ENCODE measurements at regions not wholly inside any gene's neighbourhood (a gene's known extent, or its start where the extent isn't known, plus 50 kb on each side); places are given as distances from the start of the nearest gene placed in this dataset.

GRCh38 chrY:15751001-15751400, 1226.7 kb downstream of the NLGN4Y start:
- H3K4me3 Mint-ChIP-seq: no peak overlapping the region
- Histone ChIP-seq H3K27me3 (ENCODE audit: control insufficient read depth in 2 of 2, insufficient read depth in 2 of 2, low read length in 2 of 2) (no peaks in the 10 kb centered on the region), H3K9me3 (ENCODE audit: control insufficient read depth in 2 of 3, low read length in 3 of 3) (no peaks in the 10 kb centered on the region), H3K27ac (ENCODE audit: low read depth, low read length) (no peak overlapping the region), H3K4me3 (ENCODE audit: low read length) (no peak overlapping the region), H3K36me3 (ENCODE audit: control insufficient read depth in 2 of 3, insufficient read depth in 3 of 3, low read length in 3 of 3) (no peaks in the 10 kb centered on the region), H3K4me1 (ENCODE audit: control insufficient read depth in 2 of 2, insufficient read depth in 2 of 2, low read length in 2 of 2) (no peaks in the 10 kb centered on the region)
- intact Hi-C loops (cut with micrococcal nuclease): no loop called here
- POLR2A ChIA-PET: no interaction called here
- no peak for ATAC-seq
- no peak for DNase-seq
- no peaks in the 10 kb centered on the region for H3K4me1 Mint-ChIP-seq
- H3K9me3 Mint-ChIP-seq: peaks cover 0 to 9% (median 0%) of the 10 kb centered on the region in 11 donors
- H3K27ac Mint-ChIP-seq: no peak overlapping the region
- no peaks in the 10 kb centered on the region for H3K27me3 Mint-ChIP-seq
- H3K36me3 Mint-ChIP-seq: no peaks in the 10 kb centered on the region
- CTCF ChIA-PET: no interaction called here

GRCh38 chrY:15756266-15756665, 1231.9 kb downstream of the NLGN4Y start:
- intact Hi-C loops (cut with micrococcal nuclease): no loop called here
- no peaks in the 10 kb centered on the region for H3K4me1 Mint-ChIP-seq
- no peak for DNase-seq
- H3K27ac Mint-ChIP-seq: no peak overlapping the region
- no peak overlapping the region for H3K4me3 Mint-ChIP-seq
- no peaks in the 10 kb centered on the region for H3K9me3 ChIP-seq (ENCODE audit: control insufficient read depth in 2 of 3, low read length in 3 of 3)
- no peak overlapping the region for H3K27ac ChIP-seq (ENCODE audit: low read depth, low read length)
- no peak for ATAC-seq
- H3K36me3 Mint-ChIP-seq: no peaks in the 10 kb centered on the region
- H3K27me3 ChIP-seq (ENCODE audit: control insufficient read depth in 2 of 2, insufficient read depth in 2 of 2, low read length in 2 of 2): no peaks in the 10 kb centered on the region
- no peak overlapping the region for H3K4me3 ChIP-seq (ENCODE audit: low read length)
- POLR2A ChIA-PET: no interaction called here
- no peaks in the 10 kb centered on the region for H3K9me3 Mint-ChIP-seq
- no peaks in the 10 kb centered on the region for H3K4me1 ChIP-seq (ENCODE audit: control insufficient read depth in 2 of 2, insufficient read depth in 2 of 2, low read length in 2 of 2)
- H3K36me3 ChIP-seq (ENCODE audit: control insufficient read depth in 2 of 3, insufficient read depth in 3 of 3, low read length in 3 of 3): no peaks in the 10 kb centered on the region
- CTCF ChIA-PET: no interaction called here
- H3K27me3 Mint-ChIP-seq: no peaks in the 10 kb centered on the region

DNA sequence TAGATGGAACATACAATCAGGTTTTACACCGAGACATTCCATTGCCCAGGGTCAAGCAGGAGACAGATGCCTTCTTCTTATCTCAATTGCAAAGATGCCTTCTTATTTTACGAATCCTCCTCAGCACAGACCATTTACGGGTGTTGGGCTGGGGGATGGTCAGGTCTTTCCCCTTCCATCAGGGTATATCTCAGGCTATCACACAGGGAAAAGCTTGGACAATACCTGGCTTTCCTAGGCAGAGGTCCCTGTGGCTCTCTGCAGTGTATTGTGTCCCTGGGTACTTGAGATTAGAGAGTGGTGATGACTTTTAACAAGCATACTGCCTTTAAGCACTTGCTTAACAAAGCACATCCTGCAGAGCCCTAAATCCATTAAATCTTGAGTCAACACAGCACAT, 1249.2 kb downstream of the NLGN4Y start:
- no peaks in the 10 kb centered on the region for H3K9me3 ChIP-seq (ENCODE audit: control insufficient read depth in 2 of 3, low read length in 3 of 3)
- no peak overlapping the region for H3K4me3 ChIP-seq (ENCODE audit: low read length)
- Mint-ChIP-seq H3K27ac (no peak overlapping the region), H3K4me1 (no peaks in the 10 kb centered on the region), H3K36me3 (no peaks in the 10 kb centered on the region), H3K27me3 (no peaks in the 10 kb centered on the region), H3K9me3 (peaks cover 0 to 9% (median 0%) of the 10 kb centered on the region in 11 donors), H3K4me3 (no peak overlapping the region)
- H3K36me3 ChIP-seq (ENCODE audit: control insufficient read depth in 2 of 3, insufficient read depth in 3 of 3, low read length in 3 of 3): no peaks in the 10 kb centered on the region
- no peaks in the 10 kb centered on the region for H3K4me1 ChIP-seq (ENCODE audit: control insufficient read depth in 2 of 2, insufficient read depth in 2 of 2, low read length in 2 of 2)
- POLR2A ChIA-PET: no interaction called here
- intact Hi-C loops (cut with micrococcal nuclease): no loop called here
- no peaks in the 10 kb centered on the region for H3K27me3 ChIP-seq (ENCODE audit: control insufficient read depth in 2 of 2, insufficient read depth in 2 of 2, low read length in 2 of 2)
- no peak overlapping the region for H3K27ac ChIP-seq (ENCODE audit: low read depth, low read length)
- no peak for DNase-seq
- no peak for ATAC-seq
- CTCF ChIA-PET: no interaction called here

- ATAC-seq (no peak), DNase-seq (no peak)
- H3K27ac Mint-ChIP-seq: no peak overlapping the region
- ChIA-PET CTCF (no interaction called here), POLR2A (no interaction called here)
- H3K27me3 Mint-ChIP-seq: no peaks in the 10 kb centered on the region
- H3K4me3 Mint-ChIP-seq: no peak overlapping the region
- Histone ChIP-seq H3K27me3 (ENCODE audit: control insufficient read depth in 2 of 2, insufficient read depth in 2 of 2, low read length in 2 of 2) (no peaks in the 10 kb centered on the region), H3K4me3 (ENCODE audit: low read length) (no peak overlapping the region), H3K4me1 (ENCODE audit: control insufficient read depth in 2 of 2, insufficient read depth in 2 of 2, low read length in 2 of 2) (no peaks in the 10 kb centered on the region), H3K27ac (ENCODE audit: low read depth, low read length) (no peak overlapping the region), H3K9me3 (ENCODE audit: control insufficient read depth in 2 of 3, low read length in 3 of 3) (no peaks in the 10 kb centered on the region), H3K36me3 (ENCODE audit: control insufficient read depth in 2 of 3, insufficient read depth in 3 of 3, low read length in 3 of 3) (no peaks in the 10 kb centered on the region)
- H3K9me3 Mint-ChIP-seq: peaks cover 0 to 12% (median 0%) of the 10 kb centered on the region in 11 donors
- no peaks in the 10 kb centered on the region for H3K36me3 Mint-ChIP-seq
- intact Hi-C loops (cut with micrococcal nuclease): no loop called here
- no peaks in the 10 kb centered on the region for H3K4me1 Mint-ChIP-seq
Measured at GRCh38 chrY:15775880-15776279, 1251.6 kb downstream of the NLGN4Y start.

GRCh38 chrY:15779891-15780290, 1255.6 kb downstream of the NLGN4Y start:
- intact Hi-C loops (cut with micrococcal nuclease): no loop called here
- H3K4me3 ChIP-seq (ENCODE audit: low read length): no peak overlapping the region
- no peak overlapping the region for H3K27ac Mint-ChIP-seq
- CTCF ChIA-PET: no interaction called here
- H3K36me3 ChIP-seq (ENCODE audit: control insufficient read depth in 2 of 3, insufficient read depth in 3 of 3, low read length in 3 of 3): no peaks in the 10 kb centered on the region
- no peaks in the 10 kb centered on the region for H3K27me3 ChIP-seq (ENCODE audit: control insufficient read depth in 2 of 2, insufficient read depth in 2 of 2, low read length in 2 of 2)
- no peak overlapping the region for H3K27ac ChIP-seq (ENCODE audit: low read depth, low read length)
- no peaks in the 10 kb centered on the region for H3K27me3 Mint-ChIP-seq
- ATAC-seq (no peak), DNase-seq (no peak)
- H3K4me3 Mint-ChIP-seq: no peak overlapping the region
- peaks cover 0 to 6% (median 0%) of the 10 kb centered on the region in 11 donors for H3K9me3 Mint-ChIP-seq
- no peaks in the 10 kb centered on the region for H3K36me3 Mint-ChIP-seq
- H3K9me3 ChIP-seq (ENCODE audit: control insufficient read depth in 2 of 3, low read length in 3 of 3): no peaks in the 10 kb centered on the region
- POLR2A ChIA-PET: no interaction called here
- no peaks in the 10 kb centered on the region for H3K4me1 Mint-ChIP-seq
- no peaks in the 10 kb centered on the region for H3K4me1 ChIP-seq (ENCODE audit: control insufficient read depth in 2 of 2, insufficient read depth in 2 of 2, low read length in 2 of 2)

- CTCF ChIA-PET: no interaction called here
- ATAC-seq (no peak), DNase-seq (no peak)
- H3K27me3 Mint-ChIP-seq: no peaks in the 10 kb centered on the region
- no peaks in the 10 kb centered on the region for H3K36me3 ChIP-seq (ENCODE audit: control insufficient read depth in 2 of 3, insufficient read depth in 3 of 3, low read length in 3 of 3)
- POLR2A ChIA-PET: no interaction called here
- no peaks in the 10 kb centered on the region for H3K9me3 ChIP-seq (ENCODE audit: control insufficient read depth in 2 of 3, low read length in 3 of 3)
- no peaks in the 10 kb centered on the region for H3K4me1 ChIP-seq (ENCODE audit: control insufficient read depth in 2 of 2, insufficient read depth in 2 of 2, low read length in 2 of 2)
- H3K27ac ChIP-seq (ENCODE audit: low read depth, low read length): no peak overlapping the region
- no peak overlapping the region for H3K27ac Mint-ChIP-seq
- no peak overlapping the region for H3K4me3 Mint-ChIP-seq
- no peak overlapping the region for H3K4me3 ChIP-seq (ENCODE audit: low read length)
- intact Hi-C loops (cut with micrococcal nuclease): no loop called here
- peaks cover 0 to 8% (median 0%) of the 10 kb centered on the region in 11 donors for H3K9me3 Mint-ChIP-seq
- H3K36me3 Mint-ChIP-seq: no peaks in the 10 kb centered on the region
- no peaks in the 10 kb centered on the region for H3K27me3 ChIP-seq (ENCODE audit: control insufficient read depth in 2 of 2, insufficient read depth in 2 of 2, low read length in 2 of 2)
- H3K4me1 Mint-ChIP-seq: no peaks in the 10 kb centered on the region
Measured at GRCh38 chrY:15800021-15800420, 1275.7 kb downstream of the NLGN4Y start.

GRCh38 chrY:15805985-15806384, 1281.7 kb downstream of the NLGN4Y start:
- Histone ChIP-seq H3K4me3 (ENCODE audit: low read length) (no peak overlapping the region), H3K27ac (ENCODE audit: low read depth, low read length) (no peak overlapping the region), H3K27me3 (ENCODE audit: control insufficient read depth in 2 of 2, insufficient read depth in 2 of 2, low read length in 2 of 2) (no peaks in the 10 kb centered on the region), H3K4me1 (ENCODE audit: control insufficient read depth in 2 of 2, insufficient read depth in 2 of 2, low read length in 2 of 2) (no peaks in the 10 kb centered on the region), H3K9me3 (ENCODE audit: control insufficient read depth in 2 of 3, low read length in 3 of 3) (no peaks in the 10 kb centered on the region), H3K36me3 (ENCODE audit: control insufficient read depth in 2 of 3, insufficient read depth in 3 of 3, low read length in 3 of 3) (no peaks in the 10 kb centered on the region)
- CTCF ChIA-PET: no interaction called here
- H3K9me3 Mint-ChIP-seq: peaks cover 0 to 10% (median 0%) of the 10 kb centered on the region in 11 donors
- no peaks in the 10 kb centered on the region for H3K36me3 Mint-ChIP-seq
- POLR2A ChIA-PET: no interaction called here
- DNase-seq: no peak
- H3K4me1 Mint-ChIP-seq: no peaks in the 10 kb centered on the region
- H3K27me3 Mint-ChIP-seq: no peaks in the 10 kb centered on the region
- ATAC-seq: no peak
- H3K27ac Mint-ChIP-seq: no peak overlapping the region
- no peak overlapping the region for H3K4me3 Mint-ChIP-seq
- intact Hi-C loops (cut with micrococcal nuclease): no loop called here
